HCT116 (cell line): ENCODE measurements at regions not wholly inside any gene's neighbourhood (a gene's known extent, or its start where the extent isn't known, plus 50 kb on each side); places are given as distances from the start of the nearest gene placed in this dataset.

ENCODE experiments used
- ATAC-seq: fragments of 200-7000 bp; cut with Tn5 transposase; 2 replicates; pipeline ENCODE4 v1.9.1; 2020; ENCODE audit warnings: mild to moderate bottlenecking, moderate library complexity
- BruUV-seq: library from RNA; stranded (reverse); fragments of 400-500 nt; replicated peaks from 2 replicates; lab custom pipeline; 2021; lab: Mats Ljungman, UMichigan
- CTCF ChIA-PET: fragments of 300-600 bp; sonication (Branson Sonifier 250); formaldehyde crosslinking; loops from one replicate; lab custom pipeline; 2021; ENCODE audit warnings: antibody characterized with exemption; lab: Charles Lee
- POLR2A ChIA-PET: fragments of 300-600, 350-600 bp; sonication (Branson Sonifier 250); formaldehyde crosslinking; loops from one replicate; lab custom pipeline; 2021; ENCODE audit warnings: antibody characterized with exemption; lab: Charles Lee
- RAD21 ChIA-PET, 2 experiments: fragments of 300-600 bp; sonication (Branson Sonifier 250); formaldehyde crosslinking; loops; one replicate each; lab custom pipeline; 2023; ENCODE audit warnings: low total read pairs in 2 of 2; ENCODE audit not compliant: uncharacterized antibody in 2 of 2, unreplicated experiment in 2 of 2, low non-redundant PET in 1 of 2; lab: Charles Lee
- DNase-seq: peaks from one replicate; pipeline ENCODE4 v3.0.0-alpha.2; 2010; ENCODE audit warnings: low read depth, low spot score
- H2AFZ ChIP-seq: fragments of 200-600 bp; shearing (Covaris generic), sonication (generic); 2 replicates; pipeline ENCODE4 v1.6.1; 2017; ENCODE audit warnings: low read depth, mixed run types, mixed read lengths, antibody characterized with exemption, low read length; ENCODE audit not compliant: poor library complexity, severe bottlenecking
- H3K27ac ChIP-seq: 2 replicates; pipeline ENCODE4 v1.5.1; 2012; ENCODE audit warnings: low read depth, low read length
- H3K27me3 ChIP-seq: fragments of 200-600 bp; sonication (generic); 2 replicates; pipeline ENCODE4 v1.6.1; 2016; ENCODE audit warnings: mixed run types, low read length, mixed read lengths; ENCODE audit not compliant: insufficient read depth
- H3K36me3 ChIP-seq, 2 experiments: fragments of 200-500 bp in 1 of 2; fragments of 200-600 bp in 1 of 2; sonication (Bioruptor generic) in 1 of 2; sonication (generic) in 1 of 2; 2 replicates each; pipeline versions ENCODE4 v1.5.1 to v1.6.1; 2014 to 2016; ENCODE audit warnings: low read length in 2 of 2, inconsistent platforms in 1 of 2, mixed read lengths in 1 of 2, mixed run types in 1 of 2; ENCODE audit not compliant: insufficient read depth in 2 of 2, control insufficient read depth in 1 of 2
- H3K4me1 ChIP-seq, 2 experiments: fragments of 200-600 bp in 1 of 2; sonication (generic) in 1 of 2; 2 replicates each; pipeline versions ENCODE4 v1.5.1 to v1.6.1; 2012 to 2017; ENCODE audit warnings: low read length in 2 of 2, inconsistent platforms in 1 of 2, mild to moderate bottlenecking in 1 of 2, mixed read lengths in 1 of 2, mixed run types in 1 of 2, moderate library complexity in 1 of 2; ENCODE audit not compliant: insufficient read depth in 2 of 2, control insufficient read depth in 1 of 2
- H3K4me2 ChIP-seq: fragments of 200-600 bp; sonication (generic); 2 replicates; pipeline ENCODE4 v1.6.1; 2017; ENCODE audit warnings: mixed run types, low read length, mixed read lengths
- H3K4me3 ChIP-seq, 2 experiments: fragments of 200-600 bp in 1 of 2; sonication (generic) in 1 of 2; replicated peaks in 1 of 2; 2 replicates each; pipeline ENCODE4 v1.5.1; 2011 to 2016; ENCODE audit warnings: low read length in 2 of 2, control low read depth in 1 of 2, low read depth in 1 of 2, mild to moderate bottlenecking in 1 of 2, mixed read lengths in 1 of 2, mixed run types in 1 of 2
- H3K79me2 ChIP-seq: fragments of 200-600 bp; sonication (generic); 2 replicates; pipeline ENCODE4 v1.6.1; 2017; ENCODE audit warnings: mild to moderate bottlenecking, mixed run types, low read length, moderate library complexity, mixed read lengths; ENCODE audit not compliant: insufficient read depth
- H3K9ac ChIP-seq: fragments of 200-600 bp; sonication (generic); 2 replicates; pipeline ENCODE4 v1.6.1; 2016; ENCODE audit warnings: low read length, mixed read lengths
- H3K9me2 ChIP-seq: fragments of 200-600 bp; sonication (generic), shearing (Covaris generic); 2 replicates; pipeline ENCODE4 v1.6.1; 2017; ENCODE audit warnings: mixed run types, mild to moderate bottlenecking, moderate library complexity; ENCODE audit not compliant: insufficient read depth
- H3K9me3 ChIP-seq, 2 experiments: fragments of 200-500 bp in 1 of 2; fragments of 200-600 bp in 1 of 2; sonication (Bioruptor generic) in 1 of 2; sonication (generic) in 1 of 2; 2 replicates each; pipeline ENCODE4 v1.6.1; 2014 to 2017; ENCODE audit warnings: low read length in 2 of 2, mixed read lengths in 2 of 2, inconsistent platforms in 1 of 2, low read depth in 1 of 2, mild to moderate bottlenecking in 1 of 2, mixed run types in 1 of 2, moderate library complexity in 1 of 2; ENCODE audit not compliant: control insufficient read depth in 1 of 2, insufficient read depth in 1 of 2
- H4K20me1 ChIP-seq: fragments of 200-600 bp; sonication (generic), shearing (Covaris generic); 2 replicates; pipeline ENCODE4 v1.6.1; 2017; ENCODE audit warnings: mixed run types, mild to moderate bottlenecking, moderate library complexity; ENCODE audit not compliant: insufficient read depth
- CBX3 ChIP-seq: IDR thresholded peaks from 2 replicates; pipeline ENCODE4 v1.6.1; 2012; ENCODE audit warnings: low read depth
- CEBPB ChIP-seq: IDR thresholded peaks from 2 replicates; pipeline ENCODE4 v1.6.1; 2012; ENCODE audit warnings: low read depth
- EGR1 ChIP-seq: IDR thresholded peaks from 2 replicates; pipeline ENCODE4 v1.6.1; 2012; ENCODE audit warnings: low read depth
- ELF1 ChIP-seq: IDR thresholded peaks from 2 replicates; pipeline ENCODE4 v1.6.1; 2012; ENCODE audit warnings: low read depth, borderline replicate concordance
- EZH2 ChIP-seq: fragments of 200-600 bp; sonication (generic); IDR thresholded peaks from 2 replicates; pipeline ENCODE4 v1.6.1; 2017; ENCODE audit warnings: antibody characterized with exemption, mixed run types
- EZH2phosphoT487 ChIP-seq: fragments of 200-600 bp; IDR thresholded peaks from 2 replicates; pipeline ENCODE4 v1.6.1; 2018; ENCODE audit warnings: antibody characterized with exemption, borderline replicate concordance
- JUND ChIP-seq: IDR thresholded peaks from 2 replicates; pipeline ENCODE4 v1.6.1; 2012
- RAD21 ChIP-seq: IDR thresholded peaks from 2 replicates; pipeline ENCODE4 v1.6.1; 2012; ENCODE audit warnings: low read depth, mild to moderate bottlenecking
- SIN3A ChIP-seq: IDR thresholded peaks from 2 replicates; pipeline ENCODE4 v1.6.1; 2012; ENCODE audit warnings: low read depth
- ZNF274 ChIP-seq: fragments of 200-500 bp; sonication (Bioruptor generic); IDR thresholded peaks from 2 replicates; pipeline ENCODE4 v1.6.1; 2014; ENCODE audit warnings: mild to moderate bottlenecking, low read depth, low read length, inconsistent platforms
- intact Hi-C: fragments of 100-400 bp; cut with micrococcal nuclease; formaldehyde crosslinking; loops from 2 replicates; pipeline ENCODE4 v1.10.0; 2022
- TF ChIP-seq, protein P1 (sequence below): IDR thresholded peaks from 2 replicates; pipeline ENCODE4 v1.6.1; 2012; ENCODE audit warnings: low read depth
- TF ChIP-seq, protein P2 (sequence below), 3 experiments: fragments of 200-600 bp in 1 of 3; sonication (generic) in 1 of 3; IDR thresholded peaks in 2 of 3; conservative IDR thresholded peaks in 1 of 3; 2 replicates each; pipeline ENCODE4 v1.5.1; 2012 to 2017; ENCODE audit warnings: low read depth in 2 of 3, low read length in 2 of 3, antibody characterized with exemption in 1 of 3, borderline replicate concordance in 1 of 3, control low read depth in 1 of 3, mild to moderate bottlenecking in 1 of 3, mixed read lengths in 1 of 3, mixed run types in 1 of 3, moderate library complexity in 1 of 3; ENCODE audit not compliant: insufficient read depth in 1 of 3
- TF ChIP-seq, protein P3 (sequence below): IDR thresholded peaks from 2 replicates; pipeline ENCODE4 v1.6.1; 2012

DNA sequence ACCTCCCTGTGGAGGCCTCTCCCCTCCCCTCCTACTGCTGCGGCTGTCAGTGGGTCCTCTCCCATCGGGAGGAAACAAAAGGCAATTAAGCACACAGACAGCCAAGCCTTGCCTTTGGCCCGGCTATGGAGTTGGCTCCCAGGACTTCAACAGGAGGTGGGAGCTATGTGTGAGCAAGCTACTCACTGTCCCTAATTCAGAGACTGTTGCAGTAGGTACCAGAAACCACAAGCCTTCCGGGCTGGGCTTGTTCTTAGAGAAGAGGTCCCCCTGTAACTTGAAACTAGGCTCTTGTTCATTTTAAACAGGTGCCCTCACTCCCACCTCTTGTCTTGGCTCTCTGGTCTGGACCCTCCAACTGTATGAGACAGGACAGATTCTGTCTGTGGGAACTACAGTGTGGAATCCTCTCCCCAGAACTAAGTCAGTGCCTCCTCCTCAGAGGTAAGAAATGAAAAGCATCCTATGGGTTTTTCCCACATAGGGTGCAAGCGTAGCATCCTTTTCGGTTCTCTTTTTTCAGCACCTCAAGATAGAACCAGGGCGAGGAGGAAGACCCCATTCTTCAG, 561.1 kb downstream of the EBF1 start:
- no peak overlapping the region for H3K27ac ChIP-seq
- TF ChIP-seq JUND (no peak), EZH2 (no peak), EGR1 (no peak), RAD21 (no peak), CBX3 (no peak), ZNF274 (no peak), SIN3A (no peak), ELF1 (no peak), CEBPB (no peak), EZH2phosphoT487 (no peak)
- TF ChIP-seq, protein P1, sequence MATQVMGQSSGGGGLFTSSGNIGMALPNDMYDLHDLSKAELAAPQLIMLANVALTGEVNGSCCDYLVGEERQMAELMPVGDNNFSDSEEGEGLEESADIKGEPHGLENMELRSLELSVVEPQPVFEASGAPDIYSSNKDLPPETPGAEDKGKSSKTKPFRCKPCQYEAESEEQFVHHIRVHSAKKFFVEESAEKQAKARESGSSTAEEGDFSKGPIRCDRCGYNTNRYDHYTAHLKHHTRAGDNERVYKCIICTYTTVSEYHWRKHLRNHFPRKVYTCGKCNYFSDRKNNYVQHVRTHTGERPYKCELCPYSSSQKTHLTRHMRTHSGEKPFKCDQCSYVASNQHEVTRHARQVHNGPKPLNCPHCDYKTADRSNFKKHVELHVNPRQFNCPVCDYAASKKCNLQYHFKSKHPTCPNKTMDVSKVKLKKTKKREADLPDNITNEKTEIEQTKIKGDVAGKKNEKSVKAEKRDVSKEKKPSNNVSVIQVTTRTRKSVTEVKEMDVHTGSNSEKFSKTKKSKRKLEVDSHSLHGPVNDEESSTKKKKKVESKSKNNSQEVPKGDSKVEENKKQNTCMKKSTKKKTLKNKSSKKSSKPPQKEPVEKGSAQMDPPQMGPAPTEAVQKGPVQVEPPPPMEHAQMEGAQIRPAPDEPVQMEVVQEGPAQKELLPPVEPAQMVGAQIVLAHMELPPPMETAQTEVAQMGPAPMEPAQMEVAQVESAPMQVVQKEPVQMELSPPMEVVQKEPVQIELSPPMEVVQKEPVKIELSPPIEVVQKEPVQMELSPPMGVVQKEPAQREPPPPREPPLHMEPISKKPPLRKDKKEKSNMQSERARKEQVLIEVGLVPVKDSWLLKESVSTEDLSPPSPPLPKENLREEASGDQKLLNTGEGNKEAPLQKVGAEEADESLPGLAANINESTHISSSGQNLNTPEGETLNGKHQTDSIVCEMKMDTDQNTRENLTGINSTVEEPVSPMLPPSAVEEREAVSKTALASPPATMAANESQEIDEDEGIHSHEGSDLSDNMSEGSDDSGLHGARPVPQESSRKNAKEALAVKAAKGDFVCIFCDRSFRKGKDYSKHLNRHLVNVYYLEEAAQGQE = no peak
- TF ChIP-seq, protein P2, sequence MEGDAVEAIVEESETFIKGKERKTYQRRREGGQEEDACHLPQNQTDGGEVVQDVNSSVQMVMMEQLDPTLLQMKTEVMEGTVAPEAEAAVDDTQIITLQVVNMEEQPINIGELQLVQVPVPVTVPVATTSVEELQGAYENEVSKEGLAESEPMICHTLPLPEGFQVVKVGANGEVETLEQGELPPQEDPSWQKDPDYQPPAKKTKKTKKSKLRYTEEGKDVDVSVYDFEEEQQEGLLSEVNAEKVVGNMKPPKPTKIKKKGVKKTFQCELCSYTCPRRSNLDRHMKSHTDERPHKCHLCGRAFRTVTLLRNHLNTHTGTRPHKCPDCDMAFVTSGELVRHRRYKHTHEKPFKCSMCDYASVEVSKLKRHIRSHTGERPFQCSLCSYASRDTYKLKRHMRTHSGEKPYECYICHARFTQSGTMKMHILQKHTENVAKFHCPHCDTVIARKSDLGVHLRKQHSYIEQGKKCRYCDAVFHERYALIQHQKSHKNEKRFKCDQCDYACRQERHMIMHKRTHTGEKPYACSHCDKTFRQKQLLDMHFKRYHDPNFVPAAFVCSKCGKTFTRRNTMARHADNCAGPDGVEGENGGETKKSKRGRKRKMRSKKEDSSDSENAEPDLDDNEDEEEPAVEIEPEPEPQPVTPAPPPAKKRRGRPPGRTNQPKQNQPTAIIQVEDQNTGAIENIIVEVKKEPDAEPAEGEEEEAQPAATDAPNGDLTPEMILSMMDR (IDR thresholded peaks at IDR 0.05 in 2 of 3, conservative IDR thresholded peaks at IDR 0.05 in 1 of 3; ENCODE audit: borderline replicate concordance in 1 of 3, insufficient read depth in 1 of 3, low read depth in 2 of 3, low read length in 2 of 3) = no peak
- TF ChIP-seq, protein P3, sequence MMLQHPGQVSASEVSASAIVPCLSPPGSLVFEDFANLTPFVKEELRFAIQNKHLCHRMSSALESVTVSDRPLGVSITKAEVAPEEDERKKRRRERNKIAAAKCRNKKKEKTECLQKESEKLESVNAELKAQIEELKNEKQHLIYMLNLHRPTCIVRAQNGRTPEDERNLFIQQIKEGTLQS = no peak
- TF ChIP-seq, all 23 proteins: peak for 0
- ATAC-seq (no peak), DNase-seq (no peak)
- POLR2A ChIA-PET = interaction anchor here (0.6 kb wide), 1 partner anchor 86 kb away, joined by 3 read pairs; no protein-coding TSS in a partner anchor
- no peaks in the 10 kb centered on the region for H3K9me3 ChIP-seq
- 0 out of 2 replicates have a peak, but pooled peaks cover 3% of the 10 kb centered on the region for H3K27me3 ChIP-seq
- intact Hi-C loops = no loop called here
- no peaks in the 10 kb centered on the region for H3K36me3 ChIP-seq
- H3K4me3 ChIP-seq = no peak overlapping the region
- RAD21 ChIA-PET = no interaction called here
- H2AFZ ChIP-seq = no peak overlapping the region
- CTCF ChIA-PET = no interaction called here
- no peaks in the 10 kb centered on the region for H3K4me1 ChIP-seq
- H3K9ac ChIP-seq = no peak overlapping the region
- no peaks in the 10 kb centered on the region for H3K9me2 ChIP-seq
- no TSS peak for BruUV-seq
- no peak overlapping the region for H3K4me2 ChIP-seq
- no peaks in the 10 kb centered on the region for H3K79me2 ChIP-seq
- H4K20me1 ChIP-seq = no peaks in the 10 kb centered on the region
